Liver (tissue), 8 donors: ENCODE measurements at regions not wholly inside any gene's neighbourhood (a gene's known extent, or its start where the extent isn't known, plus 50 kb on each side); places are given as distances from the start of the nearest gene placed in this dataset.

Experiments used
- DNase-seq: peaks from one replicate; pipeline ENCODE4 v3.0.0-alpha.2; 2017; ENCODE audit warnings: low spot score
- H3K27ac ChIP-seq, 2 donors: one replicate each; pipeline ENCODE4 v1.7.0; 2013; ENCODE audit warnings: inconsistent platforms in 2 of 2, low read length in 2 of 2, control low read depth in 1 of 2, low read depth in 1 of 2, mild to moderate bottlenecking in 1 of 2
- H3K27me3 ChIP-seq, 4 donors: one replicate each; pipeline versions ENCODE4 v1.6.1 to v1.7.0; 2013; ENCODE audit warnings: low read length in 3 of 4, inconsistent platforms in 1 of 4, mild to moderate bottlenecking in 1 of 4, moderate library complexity in 1 of 4; ENCODE audit not compliant: control insufficient read depth in 4 of 4, insufficient read depth in 4 of 4
- H3K36me3 ChIP-seq, 4 donors: one replicate each; pipeline versions ENCODE4 v1.6.1 to v1.7.0; 2013; ENCODE audit warnings: low read length in 3 of 4, mild to moderate bottlenecking in 3 of 4, low read depth in 1 of 4, moderate library complexity in 1 of 4; ENCODE audit not compliant: control insufficient read depth in 4 of 4, insufficient read depth in 3 of 4
- H3K4me1 ChIP-seq, 4 donors: one replicate each; pipeline versions ENCODE4 v1.6.1 to v1.7.0; 2013; ENCODE audit warnings: low read length in 3 of 4, mild to moderate bottlenecking in 3 of 4, moderate library complexity in 1 of 4; ENCODE audit not compliant: control insufficient read depth in 4 of 4, insufficient read depth in 4 of 4
- H3K4me3 ChIP-seq, 3 donors: one replicate each; pipeline versions ENCODE4 v1.6.1 to v1.7.0; 2013; ENCODE audit warnings: low read length in 3 of 3, control low read depth in 1 of 3, low read depth in 1 of 3, mild to moderate bottlenecking in 1 of 3
- H3K9ac ChIP-seq, 2 donors: one replicate each; pipeline ENCODE4 v1.7.0; 2013; ENCODE audit warnings: low read length in 2 of 2, mild to moderate bottlenecking in 2 of 2, moderate library complexity in 2 of 2, control low read depth in 1 of 2, low read depth in 1 of 2
- H3K9me3 ChIP-seq, 4 donors: one replicate each; pipeline versions ENCODE4 v1.6.1 to v1.7.0; 2013; ENCODE audit warnings: low read length in 3 of 4; ENCODE audit not compliant: control insufficient read depth in 4 of 4
- EGR1 ChIP-seq, 2 donors: IDR thresholded peaks; 2 replicates each; pipeline ENCODE4 v1.6.1; 2016 to 2018; ENCODE audit warnings: antibody characterized with exemption in 2 of 2, low read depth in 2 of 2
- FOXA2 ChIP-seq: IDR thresholded peaks from 2 replicates; pipeline ENCODE4 v1.6.1; 2016; ENCODE audit warnings: antibody characterized with exemption
- GABPA ChIP-seq, 2 donors: IDR thresholded peaks in 1 of 2; conservative IDR thresholded peaks in 1 of 2; 2 replicates each; pipeline ENCODE4 v1.6.1; 2016; ENCODE audit warnings: antibody characterized with exemption in 2 of 2, mild to moderate bottlenecking in 1 of 2, moderate library complexity in 1 of 2
- HNF4A ChIP-seq, 2 donors: conservative IDR thresholded peaks; 2 replicates each; pipeline ENCODE4 v1.6.1; 2016; ENCODE audit warnings: antibody characterized with exemption in 2 of 2, mild to moderate bottlenecking in 2 of 2
- HNF4G ChIP-seq: IDR thresholded peaks from 2 replicates; pipeline ENCODE4 v1.6.1; 2016; ENCODE audit warnings: antibody characterized with exemption
- JUND ChIP-seq, 2 donors: IDR thresholded peaks; 2 replicates each; pipeline ENCODE4 v1.6.1; 2016; ENCODE audit warnings: antibody characterized with exemption in 2 of 2
- NR2F2 ChIP-seq: IDR thresholded peaks from 2 replicates; pipeline ENCODE4 v1.6.1; 2016; ENCODE audit warnings: antibody characterized with exemption
- RAD21 ChIP-seq, 2 donors: IDR thresholded peaks; 2 replicates each; pipeline ENCODE4 v1.6.1; 2016; ENCODE audit warnings: antibody characterized with exemption in 2 of 2, mild to moderate bottlenecking in 2 of 2
- REST ChIP-seq: IDR thresholded peaks from 2 replicates; pipeline ENCODE4 v1.6.1; 2016; ENCODE audit warnings: antibody characterized with exemption, mild to moderate bottlenecking
- SP1 ChIP-seq: IDR thresholded peaks from 2 replicates; pipeline ENCODE4 v1.6.1; 2018; ENCODE audit warnings: antibody characterized with exemption, mild to moderate bottlenecking
- TAF1 ChIP-seq: conservative IDR thresholded peaks from 2 replicates; pipeline ENCODE4 v1.6.1; 2016; ENCODE audit warnings: antibody characterized with exemption, mild to moderate bottlenecking
- YY1 ChIP-seq: IDR thresholded peaks from 2 replicates; pipeline ENCODE4 v1.6.1; 2016; ENCODE audit warnings: antibody characterized with exemption, mild to moderate bottlenecking
- WGBS: extraction: QIAGEN DNeasy Blood & Tissue Kit; methylation state at CpG from one replicate; pipeline ENCODE4 v1.1.7; 2013; 5-methylcytosine and 5-hydroxymethylcytosine counted together
- TF ChIP-seq, protein P1 (sequence below): fragments of 150-350 bp; IDR thresholded peaks from 2 replicates; pipeline ENCODE4 v1.5.1; 2017; ENCODE audit warnings: improper control_type of control experiment, low read depth, low read length; ENCODE audit not compliant: missing input control
- TF ChIP-seq, protein P2 (sequence below): IDR thresholded peaks from 2 replicates; pipeline ENCODE4 v1.6.1; 2016; ENCODE audit warnings: antibody characterized with exemption
- TF ChIP-seq, protein P3 (sequence below): IDR thresholded peaks from 2 replicates; pipeline ENCODE4 v1.6.1; 2016; ENCODE audit warnings: antibody characterized with exemption
- donor health status: healthy.
- donor health status: healthy.
- donor health status: healthy.
- donor health status: healthy.
- donor health status: healthy.

DNA sequence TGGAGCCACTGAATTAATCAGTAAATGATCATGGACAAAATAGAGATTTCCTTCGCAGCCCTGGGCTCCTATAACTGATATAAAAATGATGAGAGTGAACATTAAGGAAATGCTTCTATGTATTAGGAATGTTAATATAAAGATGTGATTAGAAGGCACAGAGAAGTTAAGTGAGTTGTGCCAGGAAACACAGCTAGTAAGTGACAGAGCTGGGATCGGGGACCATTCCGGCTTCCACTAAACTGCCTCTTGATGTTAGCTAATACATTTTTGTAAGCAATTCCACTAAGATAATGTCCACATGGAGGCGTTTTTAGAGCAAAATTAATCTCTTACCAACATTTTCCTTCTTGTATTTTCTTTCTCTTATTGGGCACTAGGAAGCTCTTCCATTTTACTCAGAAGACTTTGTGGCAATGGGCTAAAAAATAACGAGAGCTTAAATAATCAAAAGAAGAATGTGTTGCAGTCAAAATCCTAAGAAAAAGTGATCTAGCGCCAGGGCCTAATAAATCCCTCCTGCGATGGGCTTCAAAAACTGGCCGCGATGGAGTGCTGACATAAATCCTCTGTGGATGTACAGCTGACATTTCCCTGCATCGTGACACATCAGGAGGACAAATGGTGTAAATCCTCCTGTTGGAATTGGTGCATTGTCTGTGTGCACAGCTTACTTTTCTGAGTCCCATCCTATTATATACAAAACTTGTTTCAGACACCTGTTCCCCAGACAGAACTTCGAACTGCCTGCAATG is 326.1 kb upstream of the MAF start (continued):
- TF ChIP-seq, protein P1, sequence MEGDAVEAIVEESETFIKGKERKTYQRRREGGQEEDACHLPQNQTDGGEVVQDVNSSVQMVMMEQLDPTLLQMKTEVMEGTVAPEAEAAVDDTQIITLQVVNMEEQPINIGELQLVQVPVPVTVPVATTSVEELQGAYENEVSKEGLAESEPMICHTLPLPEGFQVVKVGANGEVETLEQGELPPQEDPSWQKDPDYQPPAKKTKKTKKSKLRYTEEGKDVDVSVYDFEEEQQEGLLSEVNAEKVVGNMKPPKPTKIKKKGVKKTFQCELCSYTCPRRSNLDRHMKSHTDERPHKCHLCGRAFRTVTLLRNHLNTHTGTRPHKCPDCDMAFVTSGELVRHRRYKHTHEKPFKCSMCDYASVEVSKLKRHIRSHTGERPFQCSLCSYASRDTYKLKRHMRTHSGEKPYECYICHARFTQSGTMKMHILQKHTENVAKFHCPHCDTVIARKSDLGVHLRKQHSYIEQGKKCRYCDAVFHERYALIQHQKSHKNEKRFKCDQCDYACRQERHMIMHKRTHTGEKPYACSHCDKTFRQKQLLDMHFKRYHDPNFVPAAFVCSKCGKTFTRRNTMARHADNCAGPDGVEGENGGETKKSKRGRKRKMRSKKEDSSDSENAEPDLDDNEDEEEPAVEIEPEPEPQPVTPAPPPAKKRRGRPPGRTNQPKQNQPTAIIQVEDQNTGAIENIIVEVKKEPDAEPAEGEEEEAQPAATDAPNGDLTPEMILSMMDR = no peak
- TF ChIP-seq HNF4A (conservative IDR thresholded peaks at IDR 0.05) = no peak
- TF ChIP-seq JUND (IDR thresholded peaks at IDR 0.05) = no peak
- TF ChIP-seq, protein P2, sequence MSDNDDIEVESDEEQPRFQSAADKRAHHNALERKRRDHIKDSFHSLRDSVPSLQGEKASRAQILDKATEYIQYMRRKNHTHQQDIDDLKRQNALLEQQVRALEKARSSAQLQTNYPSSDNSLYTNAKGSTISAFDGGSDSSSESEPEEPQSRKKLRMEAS = no peak
- TF ChIP-seq, protein P3, sequence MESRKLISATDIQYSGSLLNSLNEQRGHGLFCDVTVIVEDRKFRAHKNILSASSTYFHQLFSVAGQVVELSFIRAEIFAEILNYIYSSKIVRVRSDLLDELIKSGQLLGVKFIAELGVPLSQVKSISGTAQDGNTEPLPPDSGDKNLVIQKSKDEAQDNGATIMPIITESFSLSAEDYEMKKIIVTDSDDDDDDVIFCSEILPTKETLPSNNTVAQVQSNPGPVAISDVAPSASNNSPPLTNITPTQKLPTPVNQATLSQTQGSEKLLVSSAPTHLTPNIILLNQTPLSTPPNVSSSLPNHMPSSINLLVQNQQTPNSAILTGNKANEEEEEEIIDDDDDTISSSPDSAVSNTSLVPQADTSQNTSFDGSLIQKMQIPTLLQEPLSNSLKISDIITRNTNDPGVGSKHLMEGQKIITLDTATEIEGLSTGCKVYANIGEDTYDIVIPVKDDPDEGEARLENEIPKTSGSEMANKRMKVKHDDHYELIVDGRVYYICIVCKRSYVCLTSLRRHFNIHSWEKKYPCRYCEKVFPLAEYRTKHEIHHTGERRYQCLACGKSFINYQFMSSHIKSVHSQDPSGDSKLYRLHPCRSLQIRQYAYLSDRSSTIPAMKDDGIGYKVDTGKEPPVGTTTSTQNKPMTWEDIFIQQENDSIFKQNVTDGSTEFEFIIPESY = no peak
- TF ChIP-seq SP1 = no peak
- TF ChIP-seq NR2F2 = no peak
- TF ChIP-seq TAF1 = no peak
- TF ChIP-seq YY1 = no peak

- no peak for TF ChIP-seq EGR1 (IDR thresholded peaks at IDR 0.05; ENCODE audit: low read depth in 2 of 2)
- no peak for TF ChIP-seq RAD21 (IDR thresholded peaks at IDR 0.05)
- 95% methylated on average over 3 of the region's 3 CpGs for WGBS
- Histone ChIP-seq H3K9me3 (no peaks in the 10 kb centered on the region), H3K4me3 (no peak overlapping the region), H3K36me3 (no peaks in the 10 kb centered on the region), H3K27ac (no peak overlapping the region), H3K4me1 (no peaks in the 10 kb centered on the region), H3K9ac (no peak overlapping the region), H3K27me3 (no peaks in the 10 kb centered on the region)
- no peak for DNase-seq
Measured at GRCh38 chr16:79923431-79923830, 322.9 kb upstream of the MAF start.

DNA sequence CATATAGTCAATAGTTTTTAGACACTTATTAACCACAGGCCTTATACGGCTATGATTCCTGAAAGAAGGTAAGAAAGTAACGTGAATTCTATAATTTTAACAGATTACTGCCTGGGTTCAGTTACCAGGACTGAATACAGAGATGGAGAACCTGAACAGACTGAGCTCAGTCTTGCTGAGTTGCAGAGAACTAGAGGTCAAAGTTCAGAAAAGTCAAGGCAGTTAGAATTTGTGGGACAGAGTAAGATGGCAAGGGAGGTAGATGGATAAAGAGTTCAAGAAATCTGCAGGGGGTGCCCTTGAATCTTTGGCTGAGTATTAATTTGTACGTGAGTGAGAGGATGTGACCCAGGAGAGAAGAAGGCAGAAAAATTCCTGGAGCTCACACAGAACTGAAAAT is 320.1 kb upstream of the MAF start:
- no peak for TF ChIP-seq HNF4G
- TF ChIP-seq, protein P1 = no peak
- no peak for TF ChIP-seq REST
- no peak for TF ChIP-seq GABPA (IDR thresholded peaks at IDR 0.05 in 1 of 2, conservative IDR thresholded peaks at IDR 0.05 in 1 of 2)
- no peak for TF ChIP-seq SP1
- no peak for TF ChIP-seq NR2F2
- TF ChIP-seq, protein P3 = no peak
- TF ChIP-seq TAF1 = no peak
- no peak for TF ChIP-seq FOXA2
- no peak for TF ChIP-seq JUND (IDR thresholded peaks at IDR 0.05)
- H3K4me1 ChIP-seq = no peaks in the 10 kb centered on the region
- no peak overlapping the region for H3K27ac ChIP-seq
- WGBS = 94% methylated on average over 3 of the region's 3 CpGs
- H3K4me3 ChIP-seq = no peak overlapping the region
- no peaks in the 10 kb centered on the region for H3K9me3 ChIP-seq
- H3K27me3 ChIP-seq = no peaks in the 10 kb centered on the region
- H3K36me3 ChIP-seq = no peaks in the 10 kb centered on the region
- no peak overlapping the region for H3K9ac ChIP-seq
- no peak for DNase-seq
